ENCODE measurements at regions not wholly inside any gene's neighbourhood (a gene's known extent, or its start where the extent isn't known, plus 50 kb on each side); places are given as distances from the start of the nearest gene placed in this dataset.

DNA sequence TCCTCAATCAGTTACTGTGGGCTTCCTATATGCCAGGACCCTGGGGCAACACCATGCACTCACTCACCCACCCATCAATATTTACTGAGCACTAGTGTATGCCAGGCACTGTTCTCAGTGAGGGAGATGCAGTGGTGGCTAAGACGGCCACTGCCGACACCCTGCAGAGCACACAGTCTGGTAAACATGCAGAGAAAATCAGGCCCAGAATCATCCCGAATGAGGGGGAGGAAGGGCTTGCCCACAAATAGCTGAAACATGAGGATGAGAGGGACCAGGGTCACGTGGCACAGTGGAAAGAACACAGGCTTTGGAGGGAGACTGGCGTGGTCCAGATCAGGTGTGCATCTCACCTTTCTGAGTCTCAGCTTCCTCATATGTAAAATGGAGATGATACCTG lies 89.2 kb upstream of the IGSF21 start:
- DNase-seq (ENCODE audit: low read depth), result no peak

DNA sequence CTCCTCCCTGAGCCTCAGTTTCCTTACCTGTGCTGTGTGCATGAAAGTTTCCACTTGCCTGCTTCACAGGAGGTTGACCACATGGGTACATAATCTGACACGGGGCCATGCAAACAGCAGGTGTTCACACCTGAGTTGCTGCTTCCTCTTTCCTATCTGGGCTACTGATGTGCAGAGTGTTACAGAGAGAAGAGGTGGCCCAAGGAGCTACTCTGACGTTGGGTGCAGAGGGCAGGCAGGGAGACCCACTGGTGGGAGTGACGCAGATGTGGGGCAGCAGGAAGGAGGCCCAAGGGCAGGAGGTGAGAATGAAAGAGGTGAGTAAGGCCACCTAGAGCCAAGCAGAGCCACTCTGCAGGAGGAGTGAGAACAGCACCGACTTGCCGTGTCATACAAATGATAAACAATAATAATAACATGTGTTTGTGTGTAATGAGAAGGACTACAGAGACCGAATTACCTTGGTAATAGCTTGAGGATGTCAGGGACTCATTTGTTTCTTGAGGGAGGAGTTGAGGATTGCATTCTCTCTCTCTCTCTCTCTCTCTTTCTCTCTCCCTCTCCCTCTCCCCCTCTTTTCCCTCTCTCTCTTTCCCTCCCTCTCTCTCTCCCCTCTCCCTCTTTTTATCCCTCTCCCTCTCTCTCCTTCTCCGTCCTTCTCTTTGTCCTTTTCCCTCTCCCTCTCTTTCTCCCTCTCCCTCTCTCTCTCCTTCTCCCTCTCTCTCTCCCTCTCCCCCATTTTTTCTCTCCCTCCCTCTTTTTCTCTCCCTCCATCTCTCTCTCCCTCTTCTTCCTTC lies 87.4 kb upstream of the IGSF21 start:
- no peak for DNase-seq (ENCODE audit: low read depth)

DNA sequence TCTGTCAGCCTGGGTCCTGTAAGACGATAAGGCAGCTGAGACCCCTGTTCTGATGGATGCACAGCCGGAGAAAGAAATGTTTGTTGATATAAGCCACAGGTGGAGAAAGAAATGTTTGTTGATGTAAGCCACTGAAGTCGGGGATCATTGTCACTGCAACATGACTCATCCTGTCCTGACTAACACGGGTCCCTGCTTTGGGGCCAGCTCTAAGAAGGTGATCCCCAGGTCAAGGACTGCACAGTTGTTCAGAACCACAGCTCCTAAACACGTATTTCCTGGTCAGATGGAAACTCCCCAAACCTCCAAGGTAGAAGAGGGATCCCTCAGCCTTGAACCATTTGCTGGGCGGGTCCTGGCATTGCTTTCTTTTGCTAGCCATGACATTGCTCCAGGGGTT lies 86.4 kb upstream of the IGSF21 start:
- no peak for DNase-seq (ENCODE audit: low read depth)

DNA sequence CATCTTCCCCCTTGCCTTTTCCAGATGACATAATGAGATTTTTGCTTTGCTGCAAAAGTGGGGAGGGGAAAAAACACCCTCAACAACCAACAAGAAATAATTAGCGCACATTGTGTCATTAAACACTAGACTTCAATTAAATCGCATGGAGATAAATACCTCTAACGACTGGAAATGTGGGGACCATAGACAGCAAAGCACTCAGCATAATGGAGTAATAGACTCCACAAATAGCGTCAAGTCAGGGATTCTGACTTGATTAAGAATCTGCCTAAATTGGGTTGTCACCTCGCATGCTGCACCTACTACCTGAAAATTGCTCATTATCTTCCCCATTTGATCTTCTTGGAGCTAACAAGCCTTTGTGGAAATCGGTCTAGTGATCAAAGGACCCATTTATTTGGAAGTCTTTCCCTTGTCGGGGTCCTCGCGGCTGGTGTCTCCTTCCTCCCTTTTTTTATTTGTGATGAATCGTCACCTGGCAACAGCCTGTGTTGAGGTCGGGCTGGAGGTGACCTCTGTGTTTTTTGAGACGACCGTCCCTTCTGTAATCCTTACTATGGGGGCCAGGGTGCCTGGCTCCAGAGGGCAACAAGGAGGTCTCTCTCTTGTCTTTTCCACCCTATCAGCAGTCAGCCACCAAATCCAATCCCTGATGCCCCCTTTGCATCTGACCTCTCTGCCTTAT lies 75.3 kb upstream of the IGSF21 start:
- DNase-seq (ENCODE audit: low read depth), result no peak

DNA sequence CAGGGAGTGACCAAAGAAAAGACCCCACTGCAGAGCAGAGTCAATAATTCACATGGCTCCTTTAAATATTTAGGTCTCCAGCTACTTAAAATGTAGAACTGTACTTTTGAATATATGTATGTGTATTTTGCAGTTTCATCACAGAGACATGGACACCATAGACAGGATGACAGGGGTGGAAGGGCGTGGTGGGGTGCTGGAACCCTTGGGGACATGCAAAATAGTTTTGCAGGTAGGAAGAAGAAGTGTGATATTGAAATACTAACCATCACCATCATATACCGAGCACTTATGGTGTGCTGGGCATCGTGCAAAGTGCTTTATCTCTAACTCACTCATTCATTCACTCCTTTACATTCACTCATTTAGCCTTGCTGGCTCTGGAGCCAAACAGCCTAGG lies 72.5 kb upstream of the IGSF21 start:
- no peak for DNase-seq (ENCODE audit: low read depth)

DNA sequence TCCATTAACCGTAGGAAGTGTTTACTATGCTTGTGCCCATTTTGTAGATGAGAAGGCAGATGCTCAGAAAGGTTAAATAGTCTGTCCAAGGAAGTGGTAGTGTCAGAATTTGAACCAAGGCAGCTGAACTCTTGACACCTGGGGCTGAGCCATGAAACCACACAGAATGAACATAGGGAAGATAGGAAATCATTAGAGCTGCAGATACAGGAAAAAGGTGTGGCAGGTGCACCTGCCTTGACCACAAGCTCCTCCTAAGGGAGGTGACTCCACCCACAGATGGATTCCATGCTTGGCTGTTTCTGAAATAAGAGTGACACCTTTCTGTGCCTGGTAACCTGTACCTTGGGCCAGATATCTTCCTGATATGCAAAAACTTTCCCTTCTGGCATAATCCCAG lies 69.9 kb upstream of the IGSF21 start:
- DNase-seq (ENCODE audit: low read depth), result no peak

DNA sequence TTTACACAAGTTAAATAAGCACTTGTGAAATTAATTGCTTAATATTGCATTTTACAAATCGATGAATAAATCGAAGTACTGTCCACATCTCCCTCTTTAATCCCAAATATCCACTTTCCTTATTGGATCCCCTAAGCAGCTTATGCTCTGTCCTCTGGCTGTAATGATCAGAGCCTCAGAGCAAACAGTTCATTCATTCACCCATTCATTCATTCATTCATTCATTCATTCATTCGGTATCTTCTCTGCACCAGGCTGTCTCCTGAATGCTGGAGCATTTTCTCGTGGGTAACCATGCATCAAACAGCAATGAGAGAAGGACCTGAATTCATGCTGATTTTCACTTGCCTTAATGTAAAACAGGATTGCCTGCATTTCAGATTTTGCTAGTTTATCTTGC lies 69.5 kb upstream of the IGSF21 start:
- DNase-seq (ENCODE audit: low read depth), result no peak

DNA sequence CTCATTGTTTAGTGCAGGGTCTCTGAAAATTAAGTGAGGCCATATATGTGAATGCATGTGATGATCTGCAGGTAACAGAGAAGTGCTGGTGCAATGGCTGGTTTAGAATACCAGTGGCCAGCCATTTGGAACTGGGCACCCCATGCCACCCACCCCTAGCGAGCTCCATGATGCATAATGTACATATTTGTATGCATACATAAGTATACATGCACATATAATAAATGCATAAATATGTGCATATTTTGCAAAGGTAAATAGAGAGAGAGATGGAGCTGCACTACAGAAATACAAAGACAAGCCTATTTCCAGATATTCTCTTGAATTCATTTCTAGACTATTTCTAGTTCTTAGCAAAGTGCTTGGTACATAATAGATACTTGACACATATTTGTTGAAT lies 68.5 kb upstream of the IGSF21 start:
- DNase-seq (ENCODE audit: low read depth), result no peak

DNA sequence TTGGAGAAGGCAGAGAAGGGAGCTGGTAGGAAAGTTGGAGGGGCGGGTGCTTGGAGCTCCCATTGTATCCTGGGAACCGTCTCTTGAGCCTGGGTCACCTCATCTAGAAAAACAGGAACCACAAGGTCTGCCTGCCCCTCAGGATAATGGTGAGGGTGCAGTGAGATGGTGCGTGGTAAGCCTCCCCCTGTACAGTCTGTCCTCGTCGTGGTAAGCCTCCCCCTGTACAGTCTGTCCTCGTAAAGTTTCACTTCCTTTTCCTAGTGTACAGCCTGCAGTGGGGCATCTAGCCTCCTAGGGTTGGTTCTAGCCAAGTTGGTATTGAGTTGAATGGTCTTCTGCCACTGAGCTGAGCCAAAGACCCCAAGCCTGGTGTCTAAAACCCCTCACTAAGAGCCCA lies 66.5 kb upstream of the IGSF21 start:
- no peak for DNase-seq (ENCODE audit: low read depth)

DNA sequence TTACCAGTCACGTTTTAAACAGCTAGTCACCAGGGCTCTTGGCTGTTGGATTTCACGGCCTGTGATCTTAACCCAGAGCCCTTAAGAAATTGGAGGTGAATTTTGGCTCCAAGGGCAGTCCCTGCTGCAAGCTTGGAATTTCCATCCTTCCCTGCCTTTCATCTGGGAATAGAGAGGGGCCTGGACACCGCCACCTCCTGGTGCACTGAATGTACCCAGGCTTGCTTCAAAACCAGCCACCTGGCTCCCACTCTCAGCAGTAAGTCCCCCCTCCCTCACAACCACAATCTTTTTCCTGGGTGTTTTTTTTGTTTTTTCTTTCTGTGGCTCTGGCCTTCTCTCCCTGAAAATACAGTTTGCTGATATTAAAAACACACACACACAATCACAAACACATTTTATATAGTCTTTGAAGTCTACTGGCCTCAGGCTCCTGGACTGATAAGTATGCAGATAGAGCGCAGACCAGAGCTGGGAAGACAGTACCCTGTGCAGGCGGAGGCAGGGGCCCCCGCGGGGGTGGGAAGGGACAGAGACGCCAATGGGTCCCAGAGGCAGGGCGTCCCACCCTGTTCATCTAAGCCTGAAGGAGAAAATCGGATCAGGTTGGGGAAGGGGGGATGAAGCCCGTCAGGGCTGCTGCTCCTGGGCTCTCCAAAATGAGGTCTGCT lies 65.8 kb upstream of the IGSF21 start:
- no peak for DNase-seq (ENCODE audit: low read depth)

DNA sequence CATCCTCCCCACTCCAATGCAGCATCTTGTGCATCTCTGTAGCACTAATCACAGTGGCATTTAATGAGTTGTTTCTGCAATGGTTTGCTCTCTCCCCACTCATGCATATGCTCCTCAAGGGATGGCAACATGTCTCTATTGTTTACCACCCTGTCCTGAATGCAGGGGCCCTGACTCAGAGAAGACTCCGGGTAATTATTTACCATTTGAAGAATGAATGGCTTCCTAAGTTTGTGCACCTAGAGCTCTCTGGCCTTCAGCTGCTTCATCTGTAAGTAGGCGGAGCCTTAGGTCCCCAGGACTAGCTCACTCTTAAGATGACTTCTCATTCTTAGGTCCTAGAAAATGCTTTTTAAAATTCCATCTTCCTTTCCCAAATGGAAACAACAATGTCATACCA lies 63.7 kb upstream of the IGSF21 start:
- no peak for DNase-seq (ENCODE audit: low read depth)

DNA sequence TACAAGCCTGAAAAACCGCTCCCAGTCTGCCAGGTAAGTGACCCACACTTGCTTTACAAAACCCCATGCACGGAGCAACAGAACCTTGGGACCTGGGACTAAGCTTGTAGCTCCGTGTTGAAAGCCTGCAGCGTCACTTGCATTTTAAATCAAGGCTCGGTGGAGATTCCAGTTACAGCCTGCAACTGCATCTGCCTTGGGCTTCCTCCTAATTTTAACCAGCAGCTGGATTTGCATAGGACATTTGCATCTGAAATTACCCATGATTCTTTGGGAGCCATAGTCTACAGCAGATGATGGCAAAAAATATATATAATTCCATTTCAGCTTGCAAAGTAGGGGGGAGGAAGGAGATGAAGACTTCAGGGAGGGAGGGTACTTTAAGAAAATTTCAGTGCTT lies 62.4 kb upstream of the IGSF21 start:
- no peak for DNase-seq (ENCODE audit: low read depth)

DNA sequence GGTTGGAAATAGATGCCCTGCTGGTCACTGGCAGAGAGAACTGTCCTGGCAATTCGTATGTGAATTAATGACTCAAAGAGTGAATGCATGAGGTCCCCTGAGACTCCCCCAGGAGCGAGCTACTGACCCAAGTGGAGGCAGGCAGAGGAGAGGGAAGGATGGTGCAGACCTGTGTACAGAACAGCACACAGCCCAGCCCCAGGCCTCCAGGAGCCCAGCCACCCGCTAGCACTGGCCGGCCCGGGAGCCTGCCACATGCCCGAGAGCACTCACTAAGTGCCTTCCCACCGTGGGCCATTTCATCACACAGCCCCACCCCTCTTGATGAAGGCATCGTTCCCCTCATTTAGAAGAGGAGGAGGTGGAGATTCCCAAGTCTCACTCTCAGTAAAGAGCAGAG lies 62.0 kb upstream of the IGSF21 start:
- no peak for DNase-seq (ENCODE audit: low read depth)

DNA sequence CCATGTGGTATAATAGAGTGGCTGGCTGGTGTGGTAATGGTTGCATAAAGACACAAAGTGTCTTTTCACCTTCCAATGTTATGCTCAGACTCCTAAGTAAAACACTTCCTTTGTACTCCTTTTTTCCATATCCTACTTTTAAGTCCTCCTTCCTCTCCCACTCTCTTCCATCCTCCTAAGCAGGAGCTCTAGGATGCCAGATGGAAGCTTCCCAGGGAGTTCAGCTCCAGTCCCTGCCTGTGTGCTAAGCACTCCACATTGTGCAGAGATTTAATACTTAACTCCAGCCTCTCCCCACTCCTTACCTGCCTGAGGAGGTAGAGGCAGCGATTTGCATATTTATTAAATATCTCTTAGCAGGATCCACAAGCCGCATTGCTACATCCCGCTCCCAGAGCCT lies 60.5 kb upstream of the IGSF21 start:
- no peak for DNase-seq (ENCODE audit: low read depth)

DNA sequence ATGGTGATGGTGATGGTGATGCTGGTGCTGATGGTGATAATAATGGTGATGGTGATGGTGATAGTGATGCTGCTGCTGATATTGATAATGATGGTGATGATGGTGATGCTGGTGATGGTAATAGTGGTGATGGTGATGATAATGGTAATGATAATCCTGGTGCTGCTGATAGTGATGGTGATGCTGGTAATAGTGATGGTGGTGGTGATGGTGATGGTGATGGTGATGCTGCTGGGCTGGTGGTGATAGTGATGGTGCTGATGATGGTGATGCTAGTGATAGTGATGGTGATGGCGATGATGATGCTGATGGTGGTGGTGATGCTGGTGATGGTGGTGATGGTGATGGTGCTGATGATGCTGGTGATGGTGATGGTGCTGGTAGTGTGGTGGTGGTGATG lies 58.4 kb upstream of the IGSF21 start:
- DNase-seq (ENCODE audit: low read depth), result no peak

DNA sequence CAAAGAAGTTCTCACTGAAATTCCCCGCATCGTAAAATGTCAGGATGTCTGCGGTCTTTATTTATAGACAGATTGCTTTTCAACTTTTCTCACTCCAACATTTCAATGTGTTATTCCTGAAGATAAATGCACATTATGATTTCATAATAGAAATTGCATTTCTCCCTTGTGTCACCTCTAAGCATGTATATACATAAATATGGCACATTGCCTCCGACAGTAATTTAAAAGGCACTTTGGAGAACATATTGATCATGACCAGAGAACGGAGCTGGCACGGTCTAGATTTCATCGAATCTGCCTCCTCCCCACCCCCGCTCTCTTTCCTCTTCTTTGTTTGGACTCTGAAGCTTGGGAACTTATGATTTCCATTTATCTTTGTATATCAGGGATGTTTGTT lies 54.9 kb upstream of the IGSF21 start:
- DNase-seq (ENCODE audit: low read depth), result no peak

DNA sequence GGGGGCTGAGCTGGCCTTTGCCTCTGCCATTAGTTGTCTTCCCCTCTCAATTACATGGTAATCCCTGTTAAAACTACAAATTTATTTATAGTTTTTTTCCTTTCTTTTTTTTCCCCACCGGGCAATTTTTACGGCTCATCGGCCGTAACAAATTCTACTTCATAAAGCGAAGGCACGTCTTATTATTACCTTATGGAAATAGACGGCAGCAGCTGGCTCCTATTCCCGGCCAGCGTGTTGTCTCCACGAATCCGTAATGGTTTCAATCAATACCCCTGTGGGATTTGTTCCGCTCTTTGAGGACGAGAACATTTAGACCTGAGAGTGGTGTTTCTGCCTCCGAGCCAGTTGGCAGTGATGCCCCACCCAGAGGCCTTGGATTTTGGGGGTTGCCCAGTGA lies 52.4 kb upstream of the IGSF21 start:
- DNase-seq (ENCODE audit: low read depth), result no peak

DNA sequence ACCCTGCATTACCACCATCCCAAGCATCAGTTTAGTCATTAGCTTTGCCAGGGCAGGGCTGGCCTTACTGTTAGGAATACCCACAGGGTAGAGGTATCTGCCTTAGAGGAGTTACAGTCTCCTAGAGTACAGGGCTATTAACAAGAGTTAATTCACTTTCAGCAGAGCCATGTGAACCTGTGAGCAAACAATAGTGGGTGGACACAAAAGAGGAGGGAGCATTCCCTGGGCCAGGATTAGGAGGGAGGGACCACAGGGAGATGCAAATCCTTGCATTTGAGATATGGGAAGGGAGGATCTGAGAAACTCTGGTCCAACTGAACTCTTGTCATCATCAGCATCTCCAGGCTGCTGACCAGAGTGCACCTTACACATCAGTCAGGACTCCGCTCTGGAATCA lies 51.1 kb upstream of the IGSF21 start:
- no peak for DNase-seq (ENCODE audit: low read depth)

DNA sequence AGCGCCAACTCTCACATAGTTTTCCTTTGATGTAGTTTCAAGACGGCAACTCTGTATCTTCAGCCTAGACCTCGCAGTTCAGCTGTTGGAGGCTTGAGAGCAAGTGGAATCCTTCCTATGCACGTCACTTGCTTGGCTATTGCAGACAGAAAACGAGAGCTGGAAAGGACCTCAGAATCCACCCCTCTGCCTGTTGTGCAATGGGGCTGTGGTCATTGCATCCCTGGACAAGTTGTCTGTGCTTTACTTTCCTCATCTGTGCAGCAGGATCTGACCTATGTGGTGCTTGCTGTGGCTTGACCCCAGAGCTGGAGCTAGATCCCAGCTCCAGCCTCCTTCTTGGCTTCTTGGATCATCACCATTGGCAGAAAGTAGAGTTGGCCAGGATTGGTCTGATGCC lies 50.0 kb upstream of the IGSF21 start:
- DNase-seq (ENCODE audit: low read depth), result no peak
